Activated T-cell treated with anti-CD3 and anti-CD28 coated beads, Interleukin-2, amount 50 U/mL, for 24 hours (primary cell): ENCODE measurements at regions not wholly inside any gene's neighbourhood (a gene's known extent, or its start where the extent isn't known, plus 50 kb on each side); places are given as distances from the start of the nearest gene placed in this dataset.

ENCODE experiments used
- DNase-seq: peaks from one replicate; pipeline ENCODE4 v3.0.0-alpha.2; 2020
- H3K27ac Mint-ChIP-seq: 2 replicates; pipeline ENCODE4 v1.8.0; 2020; ENCODE audit warnings: mild to moderate bottlenecking, mixed read lengths
- H3K27me3 Mint-ChIP-seq: 2 replicates; pipeline ENCODE4 v1.8.0; 2020; ENCODE audit warnings: mixed read lengths
- H3K36me3 Mint-ChIP-seq: 2 replicates; pipeline ENCODE4 v1.8.0; 2020; ENCODE audit warnings: low read depth, mixed read lengths
- H3K4me1 Mint-ChIP-seq: 2 replicates; pipeline ENCODE4 v1.8.0; 2020; ENCODE audit warnings: low read depth, mixed read lengths
- H3K4me3 Mint-ChIP-seq: 2 replicates; pipeline ENCODE4 v1.8.0; 2020; ENCODE audit warnings: mild to moderate bottlenecking, moderate library complexity, mixed read lengths
- H3K9me3 Mint-ChIP-seq: 2 replicates; pipeline ENCODE4 v1.8.0; 2020; ENCODE audit warnings: mixed read lengths

DNA sequence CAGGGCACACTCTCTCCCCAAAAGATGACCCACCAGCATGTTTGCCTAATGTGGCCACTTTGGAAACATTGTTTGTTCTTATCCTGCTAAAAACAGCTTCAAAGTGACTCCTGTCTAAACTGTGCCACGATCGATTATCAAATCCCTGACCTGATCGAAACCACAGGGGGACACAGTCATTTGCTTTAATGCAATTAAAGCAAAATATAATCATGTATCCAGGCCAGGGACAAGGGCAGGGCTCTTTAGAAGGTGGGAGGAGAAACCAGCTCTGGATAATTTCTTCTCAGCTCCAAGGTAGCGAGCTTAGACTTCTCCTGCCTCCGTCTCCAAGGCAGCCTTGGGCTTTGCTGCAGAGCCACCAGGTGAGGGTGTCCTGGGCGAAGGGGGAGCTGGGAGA is 95.0 kb upstream of the HAND1 start:
- no peak overlapping the region for H3K27ac Mint-ChIP-seq
- no peaks in the 10 kb centered on the region for H3K4me1 Mint-ChIP-seq
- peaks cover 34% of the 10 kb centered on the region for H3K27me3 Mint-ChIP-seq
- H3K4me3 Mint-ChIP-seq, result no peak overlapping the region
- no peak for DNase-seq
- H3K36me3 Mint-ChIP-seq, result no peaks in the 10 kb centered on the region
- H3K9me3 Mint-ChIP-seq, result no peaks in the 10 kb centered on the region

DNA sequence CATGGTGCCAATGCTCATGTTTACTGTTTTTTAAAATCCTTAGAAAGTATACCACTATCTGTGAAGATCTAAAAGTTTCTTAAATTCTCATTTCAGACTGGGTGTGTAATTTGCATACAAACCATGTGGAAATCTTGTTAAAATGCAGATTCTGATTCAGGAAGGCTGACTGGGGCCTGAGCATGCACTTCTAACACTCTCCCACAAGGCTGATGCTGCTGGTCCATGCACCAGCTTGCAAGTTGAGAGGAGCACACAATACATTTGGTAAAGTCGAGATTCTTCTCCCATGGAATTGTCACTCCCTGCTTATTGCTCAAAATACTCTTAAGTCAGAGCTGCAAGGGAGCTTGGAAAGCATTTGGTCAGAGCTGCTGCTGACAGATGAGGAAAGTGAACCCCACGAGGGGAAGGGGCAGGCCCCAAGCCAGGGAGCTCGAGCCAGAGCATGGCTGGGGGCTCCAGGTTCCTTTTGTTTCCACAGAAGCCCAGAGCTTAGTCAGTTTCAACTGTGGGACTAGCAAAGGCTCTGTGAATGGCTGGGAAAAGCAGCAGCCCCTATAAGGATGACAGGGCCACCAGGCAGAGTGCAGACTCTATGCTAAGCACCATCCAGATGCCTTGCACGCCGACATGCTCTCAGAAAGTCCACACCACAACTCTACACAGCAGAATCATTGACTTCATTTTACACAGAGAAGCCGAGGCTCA is 93.5 kb upstream of the HAND1 start:
- Mint-ChIP-seq H3K4me1 (no peaks in the 10 kb centered on the region), H3K4me3 (no peak overlapping the region), H3K36me3 (no peaks in the 10 kb centered on the region), H3K27me3 (peaks cover 26% of the 10 kb centered on the region), H3K9me3 (no peaks in the 10 kb centered on the region), H3K27ac (no peak overlapping the region)
- no peak for DNase-seq

DNA sequence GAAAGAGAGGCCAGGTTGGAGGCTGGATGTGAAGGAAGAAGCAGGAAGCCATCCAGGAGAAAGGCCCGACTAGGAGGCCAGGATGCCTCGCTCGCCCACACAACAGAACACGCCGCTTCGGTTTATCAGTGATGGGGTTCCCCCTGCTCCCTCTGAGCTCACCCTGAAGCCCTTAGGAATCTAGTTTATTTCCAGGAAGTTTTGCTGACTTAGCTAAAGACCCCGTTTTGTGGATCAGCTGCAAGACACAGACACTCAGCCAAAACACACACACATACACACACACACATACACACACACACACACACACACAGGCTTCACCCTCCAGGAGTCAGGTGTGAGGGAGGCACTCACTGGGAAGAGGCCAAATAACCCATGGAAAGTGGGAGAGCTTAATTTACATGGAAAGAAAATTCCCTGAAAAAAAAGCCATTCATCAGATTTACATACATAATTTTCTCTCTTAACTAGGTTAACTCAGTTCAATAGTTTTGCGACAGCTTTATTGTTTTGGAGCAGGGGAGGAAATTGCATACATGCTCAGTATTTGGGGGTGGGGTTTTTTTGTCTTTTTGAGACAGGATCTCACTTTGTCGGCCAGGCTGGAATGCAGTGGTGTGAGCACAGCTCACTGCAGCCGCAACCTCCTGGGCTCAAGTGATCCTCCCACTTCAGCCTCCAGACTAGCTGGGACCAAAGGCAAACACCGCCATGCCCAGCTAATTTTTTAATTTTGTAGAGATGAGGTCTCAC is 92.7 kb upstream of the HAND1 start:
- no peak overlapping the region for H3K4me3 Mint-ChIP-seq
- no peak overlapping the region for H3K27ac Mint-ChIP-seq
- DNase-seq, result no peak
- H3K9me3 Mint-ChIP-seq, result no peaks in the 10 kb centered on the region
- no peaks in the 10 kb centered on the region for H3K4me1 Mint-ChIP-seq
- H3K27me3 Mint-ChIP-seq, result peaks cover 22% of the 10 kb centered on the region
- no peaks in the 10 kb centered on the region for H3K36me3 Mint-ChIP-seq

DNA sequence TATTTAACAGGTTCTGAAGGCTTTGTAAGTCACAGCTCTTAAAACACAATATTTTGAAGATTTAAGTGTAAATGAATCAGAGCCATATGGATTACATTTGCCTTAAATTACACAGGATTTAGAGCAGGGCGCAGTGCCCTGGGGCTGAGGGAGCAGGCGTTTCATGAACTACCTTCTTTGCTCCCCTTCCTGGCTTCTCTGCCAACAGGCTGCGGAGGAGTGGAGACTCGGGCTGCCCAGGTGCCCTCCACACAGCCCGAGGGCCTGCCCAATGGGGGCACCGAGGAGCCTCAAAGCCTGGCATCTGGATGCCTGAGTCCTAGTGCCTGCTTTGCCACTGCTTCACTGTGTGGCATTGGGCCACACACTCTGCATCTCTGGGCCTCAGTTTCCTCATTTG is 90.6 kb upstream of the HAND1 start:
- Mint-ChIP-seq H3K9me3 (no peaks in the 10 kb centered on the region), H3K4me1 (no peaks in the 10 kb centered on the region), H3K4me3 (no peak overlapping the region), H3K27ac (no peak overlapping the region), H3K27me3 (peaks cover 18% of the 10 kb centered on the region), H3K36me3 (no peaks in the 10 kb centered on the region)
- no peak for DNase-seq

DNA sequence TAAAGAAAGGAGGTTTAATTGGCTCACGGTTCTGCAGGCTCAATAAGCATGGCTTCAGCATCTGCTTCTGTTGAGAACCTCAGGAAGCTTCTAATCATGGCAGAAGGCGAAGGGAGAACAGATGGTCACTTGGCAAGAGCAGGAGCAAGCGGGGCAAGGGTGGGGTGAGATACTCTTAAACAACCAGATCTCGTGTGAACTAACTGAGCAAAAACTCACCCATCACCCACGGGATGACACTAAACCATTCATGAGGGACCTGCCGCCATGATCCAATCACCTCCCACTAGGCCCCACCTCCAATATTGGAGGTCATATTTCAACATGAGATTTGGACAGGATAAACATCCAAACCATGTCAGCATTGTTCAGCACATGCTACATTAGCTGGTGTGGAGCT is 89.1 kb upstream of the HAND1 start:
- Mint-ChIP-seq H3K9me3 (no peaks in the 10 kb centered on the region), H3K4me3 (no peak overlapping the region), H3K27ac (no peak overlapping the region), H3K36me3 (no peaks in the 10 kb centered on the region), H3K4me1 (no peaks in the 10 kb centered on the region), H3K27me3 (peaks cover 19% of the 10 kb centered on the region)
- no peak for DNase-seq

DNA sequence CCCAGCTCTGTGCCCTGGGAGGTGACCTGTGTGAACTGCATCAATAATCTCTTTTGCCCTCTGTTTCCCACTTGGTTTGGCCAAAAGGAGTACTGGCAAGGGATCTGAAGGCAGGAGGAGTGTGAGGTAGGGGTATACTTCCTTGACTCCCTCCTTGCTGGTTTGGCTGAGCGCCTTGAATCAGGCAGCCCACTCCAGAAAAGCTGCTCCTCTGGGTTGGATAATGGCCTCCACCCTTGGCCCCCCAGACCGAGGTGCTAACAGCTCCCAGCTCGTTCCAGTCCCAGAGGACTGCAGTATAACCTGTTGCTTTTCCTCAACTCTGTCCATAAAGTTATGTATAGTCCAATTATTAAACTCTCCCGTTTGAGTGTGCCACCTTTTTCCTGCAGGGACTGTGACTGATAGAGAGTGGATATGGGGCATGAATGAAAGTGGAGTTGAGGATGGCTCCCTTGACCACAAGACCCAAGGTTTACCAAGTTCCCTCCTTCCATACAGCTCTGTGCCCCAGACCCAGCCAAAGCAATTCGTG is 88.2 kb upstream of the HAND1 start:
- Mint-ChIP-seq H3K27me3 (peaks cover 23% of the 10 kb centered on the region), H3K9me3 (no peaks in the 10 kb centered on the region), H3K4me3 (no peak overlapping the region), H3K27ac (no peak overlapping the region), H3K36me3 (no peaks in the 10 kb centered on the region), H3K4me1 (no peaks in the 10 kb centered on the region)
- no peak for DNase-seq

DNA sequence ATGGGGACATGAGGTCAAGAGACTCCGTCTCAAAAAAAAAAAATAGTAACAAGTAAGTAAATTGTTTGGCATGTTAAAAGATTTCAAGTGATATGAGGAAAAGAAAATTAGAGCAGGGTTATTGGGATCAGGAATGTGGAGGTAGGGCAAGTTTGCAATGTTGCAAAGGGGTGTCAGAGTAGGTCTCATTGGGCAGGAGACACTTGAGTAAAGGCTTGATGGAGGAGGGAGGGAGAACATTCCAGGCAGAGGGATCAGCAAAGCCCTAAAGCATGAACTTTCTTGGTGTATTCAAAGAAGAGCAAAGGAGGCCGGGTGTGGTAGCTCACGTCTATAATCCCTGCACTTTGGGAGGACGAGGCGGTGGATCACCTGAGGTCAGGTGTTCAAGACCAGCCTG is 87.1 kb upstream of the HAND1 start:
- Mint-ChIP-seq H3K27me3 (peaks cover 26% of the 10 kb centered on the region), H3K4me1 (no peaks in the 10 kb centered on the region), H3K36me3 (no peaks in the 10 kb centered on the region), H3K9me3 (no peaks in the 10 kb centered on the region), H3K4me3 (no peak overlapping the region), H3K27ac (no peak overlapping the region)
- no peak for DNase-seq

DNA sequence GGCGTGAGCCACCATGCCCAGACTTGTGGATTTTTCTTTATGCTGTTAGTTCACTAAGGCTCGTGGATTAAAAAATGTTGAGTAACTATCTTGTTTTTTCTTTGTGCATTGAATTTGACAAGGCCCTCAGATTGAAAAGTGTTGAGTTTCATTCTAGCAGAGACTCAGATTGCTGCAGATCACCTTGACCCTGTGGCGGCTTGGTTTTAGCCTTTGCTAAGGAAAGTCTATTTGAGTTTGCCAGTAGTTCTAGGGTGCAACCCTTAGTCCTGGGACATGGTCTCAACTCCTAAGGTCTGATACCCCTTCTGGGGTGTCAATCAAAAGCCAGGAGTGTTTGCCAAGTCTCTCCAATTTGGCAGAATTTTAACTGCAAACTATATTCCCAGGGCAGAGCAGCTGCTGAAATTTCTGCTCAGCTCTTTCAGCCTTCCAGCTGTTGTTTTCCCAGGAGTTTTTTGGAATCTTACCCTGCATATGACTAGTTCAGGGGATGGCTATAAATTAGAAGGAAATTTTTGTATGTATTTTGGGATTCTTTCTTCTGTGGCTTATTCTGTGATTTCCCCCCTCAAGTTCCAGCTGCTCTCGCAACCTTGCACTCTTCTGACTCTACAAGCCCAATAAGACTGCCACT is 84.3 kb upstream of the HAND1 start:
- peaks cover 3% of the 10 kb centered on the region for H3K4me1 Mint-ChIP-seq
- no peak overlapping the region for H3K27ac Mint-ChIP-seq
- DNase-seq, result no peak
- no peaks in the 10 kb centered on the region for H3K9me3 Mint-ChIP-seq
- H3K27me3 Mint-ChIP-seq, result peaks cover 33% of the 10 kb centered on the region
- H3K36me3 Mint-ChIP-seq, result no peaks in the 10 kb centered on the region
- no peak overlapping the region for H3K4me3 Mint-ChIP-seq

DNA sequence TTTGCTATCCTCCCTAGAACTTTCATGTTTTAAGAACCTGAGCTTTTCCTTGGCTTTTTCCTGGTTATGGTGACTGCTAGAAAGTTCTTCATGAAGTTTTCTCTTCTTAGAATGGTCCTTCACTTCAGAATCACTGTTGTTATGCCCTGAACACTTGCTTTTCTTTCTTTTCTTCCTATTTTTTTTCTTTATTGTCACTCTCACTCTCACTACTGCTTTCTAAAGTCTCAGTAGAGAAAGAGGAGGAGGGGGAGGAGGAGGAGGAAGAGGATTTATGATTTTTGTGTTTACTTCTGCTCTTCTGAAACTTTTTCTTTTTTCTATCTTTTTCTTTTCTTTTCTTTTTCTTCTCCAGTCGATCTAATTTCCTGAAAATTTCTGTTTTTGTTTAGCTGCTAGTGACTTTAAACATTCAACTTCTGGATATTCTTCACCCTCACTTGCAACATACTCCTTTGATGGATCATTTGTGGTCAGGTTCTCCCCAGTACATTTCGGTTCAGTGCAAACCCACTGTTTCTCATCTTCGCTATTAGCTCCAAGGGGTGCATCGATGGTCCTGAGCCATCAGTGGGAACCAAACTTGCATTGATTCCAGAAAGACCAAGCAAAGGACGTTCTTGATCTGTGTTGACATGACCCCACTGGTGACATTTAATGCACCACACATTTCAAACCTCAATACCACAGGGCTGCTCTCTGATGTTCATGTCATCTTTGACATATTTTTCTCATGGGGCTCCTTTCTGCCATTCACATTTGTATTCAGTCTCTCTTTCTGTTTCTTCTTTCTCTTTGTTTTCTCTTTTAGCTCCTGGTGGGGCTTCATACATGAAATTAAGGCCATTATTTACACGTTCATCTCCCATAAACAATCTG is 81.6 kb upstream of the HAND1 start:
- DNase-seq, result no peak
- Mint-ChIP-seq H3K4me3 (no peak overlapping the region), H3K4me1 (peaks cover 3% of the 10 kb centered on the region), H3K9me3 (peaks cover 7% of the 10 kb centered on the region), H3K27ac (no peak overlapping the region), H3K27me3 (peaks cover 27% of the 10 kb centered on the region), H3K36me3 (no peaks in the 10 kb centered on the region)

DNA sequence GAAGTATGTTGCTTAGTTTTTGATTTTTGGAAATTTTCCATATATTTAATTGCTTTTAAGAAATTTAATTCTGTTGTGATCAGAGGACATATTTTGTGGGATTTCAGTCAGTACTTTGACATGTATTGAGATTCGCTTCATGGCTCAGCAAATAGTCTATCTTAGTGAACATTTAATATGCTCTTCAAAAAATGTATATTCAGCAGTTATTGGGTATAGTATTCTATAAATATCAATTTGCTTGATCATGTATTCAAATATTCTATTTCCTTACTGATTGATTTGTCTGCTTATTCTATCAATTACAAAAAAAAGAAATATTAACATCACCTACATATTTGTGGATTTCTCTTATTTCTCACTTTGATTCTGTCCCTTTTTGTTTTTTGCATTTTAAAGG is 79.5 kb upstream of the HAND1 start:
- Mint-ChIP-seq H3K4me1 (peaks cover 3% of the 10 kb centered on the region), H3K4me3 (no peak overlapping the region), H3K9me3 (peaks cover 16% of the 10 kb centered on the region), H3K27ac (no peak overlapping the region), H3K27me3 (peaks cover 20% of the 10 kb centered on the region), H3K36me3 (no peaks in the 10 kb centered on the region)
- no peak for DNase-seq

DNA sequence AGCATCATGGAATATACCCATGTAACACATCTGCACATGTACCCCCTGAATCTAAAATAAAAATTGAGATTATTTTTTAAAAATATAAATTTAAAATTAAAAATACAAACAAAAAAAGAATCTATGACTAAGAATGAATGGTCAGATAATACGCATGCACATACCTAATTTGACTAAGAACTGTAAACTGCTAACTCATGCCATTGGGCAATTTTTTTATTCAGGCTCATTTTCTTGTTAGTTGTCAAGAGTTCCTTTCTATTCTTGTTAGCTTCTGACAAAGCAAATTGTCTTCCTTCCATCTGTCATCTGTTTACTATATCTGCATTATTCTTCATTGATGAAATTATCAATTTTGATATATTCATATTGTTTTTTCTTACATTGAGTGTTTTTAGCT is 69.5 kb upstream of the HAND1 start:
- DNase-seq, result no peak
- Mint-ChIP-seq H3K27me3 (peaks cover 47% of the 10 kb centered on the region), H3K9me3 (no peaks in the 10 kb centered on the region), H3K4me1 (no peaks in the 10 kb centered on the region), H3K4me3 (no peak overlapping the region), H3K36me3 (no peaks in the 10 kb centered on the region), H3K27ac (no peak overlapping the region)

DNA sequence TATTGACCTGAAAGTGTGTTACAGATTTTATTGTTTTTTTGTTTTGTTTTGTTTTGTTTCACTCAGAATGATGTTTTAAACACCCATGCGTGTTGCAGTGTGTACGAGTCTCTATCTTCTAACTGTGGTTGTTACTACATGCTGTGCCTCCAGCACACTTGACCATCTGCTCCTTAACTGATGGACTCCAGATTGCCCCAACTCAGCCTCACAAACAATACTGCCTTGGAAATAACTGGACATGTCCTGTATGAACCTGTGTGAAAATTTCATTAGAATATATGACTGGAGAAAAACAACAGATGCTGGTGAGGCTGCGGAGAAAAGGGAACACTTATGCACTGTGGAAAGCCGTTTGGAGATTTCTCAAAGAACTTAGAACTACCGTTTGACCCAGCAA is 68.7 kb upstream of the HAND1 start:
- Mint-ChIP-seq H3K4me3 (no peak overlapping the region), H3K36me3 (no peaks in the 10 kb centered on the region)

DNA sequence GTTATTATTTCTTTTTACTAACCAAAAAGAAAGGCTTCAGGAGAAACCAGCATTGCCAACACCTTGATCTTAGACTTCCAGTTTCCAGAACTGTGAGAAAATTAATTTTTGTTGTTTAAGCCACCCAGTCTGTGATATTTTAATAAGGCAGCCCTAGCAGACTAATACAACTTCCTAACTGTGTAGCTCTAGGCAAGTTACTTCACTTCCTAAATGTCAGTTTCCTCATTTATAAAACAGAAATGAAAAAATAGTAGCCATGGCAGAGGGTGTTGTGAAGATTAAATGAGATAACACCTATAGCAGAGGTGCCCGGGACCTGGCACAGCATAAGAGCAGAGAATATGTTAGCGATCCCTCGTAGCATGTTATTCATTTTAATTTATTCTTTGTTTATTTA is 66.6 kb upstream of the HAND1 start:
- DNase-seq, result no peak
- peaks cover 38% of the 10 kb centered on the region for H3K27me3 Mint-ChIP-seq
- H3K9me3 Mint-ChIP-seq, result no peaks in the 10 kb centered on the region
- no peaks in the 10 kb centered on the region for H3K36me3 Mint-ChIP-seq
- H3K4me1 Mint-ChIP-seq, result no peaks in the 10 kb centered on the region
- no peak overlapping the region for H3K27ac Mint-ChIP-seq
- no peak overlapping the region for H3K4me3 Mint-ChIP-seq

More for the DNA sequence above, 68.7 kb upstream of the HAND1 start:
- Mint-ChIP-seq H3K27ac (no peak overlapping the region), H3K4me1 (no peaks in the 10 kb centered on the region), H3K9me3 (no peaks in the 10 kb centered on the region), H3K27me3 (peaks cover 48% of the 10 kb centered on the region)
- no peak for DNase-seq

DNA sequence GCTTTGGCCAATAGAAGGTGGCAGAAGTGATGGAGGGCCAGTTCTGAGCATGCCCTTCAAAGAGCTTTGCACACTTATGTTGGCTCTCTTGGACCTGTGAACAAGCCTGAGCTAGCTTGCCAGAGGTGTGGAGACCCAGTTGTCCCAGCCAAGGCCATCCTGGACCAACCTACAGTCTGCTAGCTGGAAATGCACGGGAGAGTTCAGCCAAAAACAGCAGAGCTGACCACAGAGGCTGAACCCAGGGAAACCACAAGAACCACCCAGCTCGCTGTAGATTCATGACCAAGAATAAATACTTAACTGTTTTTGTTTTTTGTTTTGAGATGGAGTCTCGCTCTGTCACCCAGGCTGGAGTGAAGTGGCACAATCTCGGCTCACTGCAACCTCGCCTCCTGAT is 65.4 kb upstream of the HAND1 start:
- Mint-ChIP-seq H3K4me3 (no peak overlapping the region), H3K27ac (no peak overlapping the region), H3K9me3 (no peaks in the 10 kb centered on the region), H3K36me3 (no peaks in the 10 kb centered on the region), H3K4me1 (no peaks in the 10 kb centered on the region), H3K27me3 (peaks cover 32% of the 10 kb centered on the region)
- DNase-seq, result no peak
